DND-41 (cell line): ENCODE measurements at regions not wholly inside any gene's neighbourhood (a gene's known extent, or its start where the extent isn't known, plus 50 kb on each side); places are given as distances from the start of the nearest gene placed in this dataset.

ENCODE experiments used
- CTCF ChIP-seq: IDR thresholded peaks from 2 replicates; pipeline ENCODE4 v1.5.1; 2012; ENCODE audit warnings: borderline replicate concordance, low read length, moderate library complexity, mild to moderate bottlenecking; ENCODE audit not compliant: poor library complexity, severe bottlenecking; ENCODE audit errors: extremely low read depth
- EZH2 ChIP-seq: IDR thresholded peaks from 3 replicates; pipeline ENCODE4 v1.6.1; 2012; ENCODE audit warnings: borderline replicate concordance, low read depth, mild to moderate bottlenecking, moderate library complexity, low read length, inconsistent platforms; ENCODE audit not compliant: severe bottlenecking

- TF ChIP-seq CTCF (no peak), EZH2 (no peak)
These were observed 54.6 kb upstream of the MAP3K1 start for GRCh38 chr5:56760723-56761122.
